ENCODE measurements at regions not wholly inside any gene's neighbourhood (a gene's known extent, or its start where the extent isn't known, plus 50 kb on each side); places are given as distances from the start of the nearest gene placed in this dataset.

GRCh38 chr2:34901739-34902138 is 1302.6 kb upstream of the FAM98A start:
- H3K27me3 Mint-ChIP-seq: no peaks in the 10 kb centered on the region

GRCh38 chr2:34899079-34899478 is 1300.0 kb upstream of the FAM98A start:
- DNase-seq (ENCODE audit: extremely low spot score, unreplicated experiment): no peak
- no peaks in the 10 kb centered on the region for H3K36me3 Mint-ChIP-seq
- H3K9me3 Mint-ChIP-seq: no peaks in the 10 kb centered on the region
- no peak for TF ChIP-seq CTCF (conservative IDR thresholded peaks at IDR 0.05)
- no peaks in the 10 kb centered on the region for H3K27me3 Mint-ChIP-seq
- no peaks in the 10 kb centered on the region for H3K4me1 Mint-ChIP-seq (ENCODE audit: unreplicated experiment)
- no peak overlapping the region for H3K4me3 Mint-ChIP-seq
- H3K27ac Mint-ChIP-seq: no peak overlapping the region

More at GRCh38 chr2:34901739-34902138, 1302.6 kb upstream of the FAM98A start:
- DNase-seq (ENCODE audit: extremely low spot score, unreplicated experiment): no peak
- Mint-ChIP-seq H3K9me3 (no peaks in the 10 kb centered on the region), H3K36me3 (no peaks in the 10 kb centered on the region), H3K4me3 (no peak overlapping the region), H3K27ac (no peak overlapping the region), H3K4me1 (ENCODE audit: unreplicated experiment) (no peaks in the 10 kb centered on the region)
- no peak for TF ChIP-seq CTCF (conservative IDR thresholded peaks at IDR 0.05)

- no peaks in the 10 kb centered on the region for H3K36me3 Mint-ChIP-seq
- no peaks in the 10 kb centered on the region for H3K9me3 Mint-ChIP-seq
- no peak for TF ChIP-seq CTCF (conservative IDR thresholded peaks at IDR 0.05)
- no peak for DNase-seq (ENCODE audit: extremely low spot score, unreplicated experiment)
- no peak overlapping the region for H3K27ac Mint-ChIP-seq
- no peak overlapping the region for H3K4me3 Mint-ChIP-seq
- no peaks in the 10 kb centered on the region for H3K27me3 Mint-ChIP-seq
- H3K4me1 Mint-ChIP-seq (ENCODE audit: unreplicated experiment): no peaks in the 10 kb centered on the region
Measured at GRCh38 chr2:34892766-34893165, 1293.7 kb upstream of the FAM98A start.

- no peak for DNase-seq (ENCODE audit: extremely low spot score, unreplicated experiment)
- Mint-ChIP-seq H3K27ac (no peak overlapping the region), H3K4me1 (ENCODE audit: unreplicated experiment) (no peaks in the 10 kb centered on the region), H3K36me3 (no peaks in the 10 kb centered on the region), H3K4me3 (no peak overlapping the region), H3K9me3 (no peaks in the 10 kb centered on the region), H3K27me3 (no peaks in the 10 kb centered on the region)
- no peak for TF ChIP-seq CTCF (conservative IDR thresholded peaks at IDR 0.05)
Measured at GRCh38 chr2:34892256-34892655, 1293.2 kb upstream of the FAM98A start.

- TF ChIP-seq CTCF (conservative IDR thresholded peaks at IDR 0.05): no peak
- DNase-seq (ENCODE audit: extremely low spot score, unreplicated experiment): no peak
- Mint-ChIP-seq H3K4me3 (no peak overlapping the region), H3K36me3 (no peaks in the 10 kb centered on the region), H3K4me1 (ENCODE audit: unreplicated experiment) (no peaks in the 10 kb centered on the region), H3K27ac (no peak overlapping the region), H3K27me3 (no peaks in the 10 kb centered on the region), H3K9me3 (no peaks in the 10 kb centered on the region)
Measured at GRCh38 chr2:34875091-34875745, 1276.1 kb upstream of the FAM98A start.

- Mint-ChIP-seq H3K4me1 (ENCODE audit: unreplicated experiment) (no peaks in the 10 kb centered on the region), H3K27me3 (no peaks in the 10 kb centered on the region), H3K36me3 (no peaks in the 10 kb centered on the region), H3K4me3 (no peak overlapping the region), H3K27ac (no peak overlapping the region), H3K9me3 (no peaks in the 10 kb centered on the region)
- no peak for DNase-seq (ENCODE audit: extremely low spot score, unreplicated experiment)
- TF ChIP-seq CTCF (conservative IDR thresholded peaks at IDR 0.05): no peak
Measured at GRCh38 chr2:34853646-34854045, 1254.5 kb upstream of the FAM98A start.
